ENCODE measurements at regions not wholly inside any gene's neighbourhood (a gene's known extent, or its start where the extent isn't known, plus 50 kb on each side); places are given as distances from the start of the nearest gene placed in this dataset.
A peak's percentile ranks its signal among the peaks of the same experiment; 100 is the strongest.
"Not testable (repeated sequence)": the region's sequence is repeated elsewhere in the genome, so short reads cannot be mapped to it uniquely, and the experiment has no call there.

- not testable (repeated sequence) for ATAC-seq
Observed at GRCh38 chr12:13518034-13518433, 321.5 kb downstream of the EMP1 start.

GRCh38 chr12:13509740-13510139 lies 313.2 kb downstream of the EMP1 start:
- no peak for DNase-seq (ENCODE audit: low spot score)
- ATAC-seq: no peak

More at GRCh38 chr12:13518034-13518433, 321.5 kb downstream of the EMP1 start:
- DNase-seq (ENCODE audit: low spot score): not testable (repeated sequence)

GRCh38 chr12:13505636-13506035 lies 309.1 kb downstream of the EMP1 start:
- DNase-seq (ENCODE audit: low spot score): no peak
- ATAC-seq: no peak

GRCh38 chr12:13505224-13505623 lies 308.7 kb downstream of the EMP1 start:
- ATAC-seq (no peak), DNase-seq (ENCODE audit: low spot score) (no peak)

GRCh38 chr12:13504736-13505135 lies 308.2 kb downstream of the EMP1 start:
- ATAC-seq: no peak
- no peak for DNase-seq (ENCODE audit: low spot score)

GRCh38 chr12:13504074-13504473 lies 307.5 kb downstream of the EMP1 start:
- DNase-seq (ENCODE audit: low spot score) (no peak), ATAC-seq (no peak)

- ATAC-seq (no peak), DNase-seq (ENCODE audit: low spot score) (no peak)
Observed at GRCh38 chr12:13503094-13503835, 306.7 kb downstream of the EMP1 start.

- DNase-seq (ENCODE audit: low spot score): no peak
- no peak for ATAC-seq
Observed at GRCh38 chr12:13499008-13499407, 302.5 kb downstream of the EMP1 start.

GRCh38 chr12:13496111-13496510 lies 299.6 kb downstream of the EMP1 start:
- ATAC-seq (no peak), DNase-seq (ENCODE audit: low spot score) (no peak)

- ATAC-seq (peak; percentile 67), DNase-seq (ENCODE audit: low spot score) (no peak)
Observed at GRCh38 chr12:13489246-13489645, 292.7 kb downstream of the EMP1 start.

- ATAC-seq (no peak), DNase-seq (ENCODE audit: low spot score) (no peak)
Observed at GRCh38 chr12:13487326-13487725, 290.8 kb downstream of the EMP1 start.

GRCh38 chr12:13486794-13487193 lies 290.3 kb downstream of the EMP1 start:
- peak; percentile 89 for ATAC-seq
- DNase-seq (ENCODE audit: low spot score): no peak

GRCh38 chr12:13478650-13479181 lies 282.2 kb downstream of the EMP1 start:
- ATAC-seq (no peak), DNase-seq (ENCODE audit: low spot score) (no peak)

- no peak for DNase-seq (ENCODE audit: low spot score)
Observed at GRCh38 chr12:13474381-13474780, 277.9 kb downstream of the EMP1 start.

GRCh38 chr12:13472690-13473089 lies 276.2 kb downstream of the EMP1 start:
- ATAC-seq (no peak), DNase-seq (ENCODE audit: low spot score) (no peak)

More at GRCh38 chr12:13474381-13474780, 277.9 kb downstream of the EMP1 start:
- ATAC-seq: no peak

GRCh38 chr12:13471471-13471870 lies 274.9 kb downstream of the EMP1 start:
- DNase-seq (ENCODE audit: low spot score) (no peak), ATAC-seq (no peak)

GRCh38 chr12:13465635-13466034 lies 269.1 kb downstream of the EMP1 start:
- DNase-seq (ENCODE audit: low spot score) (no peak), ATAC-seq (peak; percentile 26)

GRCh38 chr12:13463189-13463588 lies 266.7 kb downstream of the EMP1 start:
- no peak for ATAC-seq

GRCh38 chr12:13462450-13462849 lies 265.9 kb downstream of the EMP1 start:
- DNase-seq (ENCODE audit: low spot score): no peak
- ATAC-seq: no peak

More at GRCh38 chr12:13463189-13463588, 266.7 kb downstream of the EMP1 start:
- DNase-seq (ENCODE audit: low spot score): no peak

GRCh38 chr12:13455778-13456144 lies 259.2 kb downstream of the EMP1 start:
- DNase-seq (ENCODE audit: low spot score): no peak
- no peak for ATAC-seq

- no peak for DNase-seq (ENCODE audit: low spot score)
- ATAC-seq: no peak
Observed at GRCh38 chr12:13454991-13455777, 258.7 kb downstream of the EMP1 start.

All from left lobe of liver (tissue), 2 donors.